Pancreas (tissue), 10 donors: ENCODE measurements at regions not wholly inside any gene's neighbourhood (a gene's known extent, or its start where the extent isn't known, plus 50 kb on each side); places are given as distances from the start of the nearest gene placed in this dataset.
"Not testable (repeated sequence)": the region's sequence is repeated elsewhere in the genome, so short reads cannot be mapped to it uniquely, and the experiment has no call there.

ENCODE experiments used
- ATAC-seq, 4 donors: fragments of 200-7000 bp; cut with Tn5 transposase; one replicate each; pipeline versions ENCODE4 v1.8.0 to v1.9.1; 2020; ENCODE audit warnings: mild to moderate bottlenecking in 4 of 4, moderate library complexity in 4 of 4
- DNase-seq, 6 donors: peaks; one replicate each; pipeline ENCODE4 v3.0.0-alpha.2; 2020
- FAIRE-seq: peaks from 2 replicates; lab custom pipeline; 2012; peaks lifted over from hg19 to GRCh38; lab: Jason Lieb, UNC
- H3K27ac ChIP-seq, 4 donors: fragments of 200-600 bp; sonication (generic); 1 replicate in 3 of 4; 2 replicates in 1 of 4; pipeline versions ENCODE4 v1.5.0 to v1.8.0; 2020
- H3K27me3 ChIP-seq, 4 donors: fragments of 200-600 bp; one replicate each; pipeline ENCODE4 v1.8.0; 2021
- H3K36me3 ChIP-seq, 3 donors: fragments of 200-600 bp; sonication (generic) in 1 of 3; one replicate each; pipeline versions ENCODE4 v1.5.0 to v1.8.0; 2020 to 2021
- H3K4me1 ChIP-seq, 3 donors: fragments of 200-600 bp; one replicate each; pipeline ENCODE4 v1.8.0; 2021
- H3K4me3 ChIP-seq, 4 donors: fragments of 200-600 bp; sonication (generic) in 2 of 4; one replicate each; pipeline versions ENCODE4 v1.5.0 to v1.8.0; 2020 to 2021
- H3K9me3 ChIP-seq, 4 donors: fragments of 200-600 bp; one replicate each; pipeline ENCODE4 v1.8.0; 2021
- WGBS, 2 donors: extraction: QIAGEN DNeasy Blood & Tissue Kit; methylation state at CpG; one replicate each; pipeline ENCODE4 v1.1.7; 2013; 5-methylcytosine and 5-hydroxymethylcytosine counted together
- intact Hi-C, 3 donors: fragments of 100-400 bp; cut with DNase I; formaldehyde crosslinking; loops; one replicate each; pipeline versions ENCODE4 v1.11.1 to v1.14.2; 2022
- TF ChIP-seq, protein P1 (sequence below), 4 donors: fragments of 200-600 bp; sonication (generic) in 3 of 4; IDR thresholded peaks; one replicate each; pipeline versions ENCODE4 v1.5.0 to v1.8.0; 2021; ENCODE audit warnings: antibody characterized with exemption in 4 of 4
- donor health status: healthy with polysubstance abuse.
- donor health status: DM: no; HTN: no; CAD: no; lungs with moderate emphysema.
- donor health status: DM: no; HTN: no; CAD: no.
- donor health status: control.
- donor health status: control.
- donor health status: Bipolar disorder and iron deficiency.
- donor health status: DM: yes; HTN: yes; CAD: no.
- donor health status: DM: no; HTN: no; CAD: no.
- donor health status: DM: no; HTN: no; CAD: no.
- donor health status: DM: yes; HTN: yes; CAD: no.

DNA sequence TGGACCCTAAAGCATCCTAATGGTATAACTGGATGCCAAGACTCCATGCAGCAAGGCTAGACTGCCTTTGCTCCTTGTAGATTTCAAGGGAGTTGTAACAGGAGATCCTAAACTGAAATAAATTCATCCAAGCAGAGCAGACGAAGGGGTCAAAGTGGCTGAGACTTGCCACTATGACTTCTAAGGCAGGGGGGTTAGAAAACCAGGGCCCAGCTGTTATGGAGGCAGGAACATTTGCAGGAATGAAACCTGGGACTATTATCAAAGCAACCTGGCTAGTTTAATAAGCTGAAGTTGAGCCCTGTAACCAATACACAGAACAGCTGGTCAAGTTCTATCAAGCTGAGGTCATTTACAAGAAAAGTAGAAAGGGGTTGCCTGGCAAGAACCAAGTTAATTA is 122.2 kb upstream of the TRPC6 start:
- Histone ChIP-seq H3K27me3 (no peaks in the 10 kb centered on the region), H3K36me3 (no peaks in the 10 kb centered on the region), H3K4me1 (no peaks in the 10 kb centered on the region), H3K9me3 (no peaks in the 10 kb centered on the region), H3K4me3 (no peak overlapping the region), H3K27ac (no peak overlapping the region)
- FAIRE-seq (no peak), ATAC-seq (no peak), DNase-seq (no peak)
- WGBS, 2 donors = 59 to 67% methylated on average over 1 of the region's 1 CpG
- TF ChIP-seq, protein P1, sequence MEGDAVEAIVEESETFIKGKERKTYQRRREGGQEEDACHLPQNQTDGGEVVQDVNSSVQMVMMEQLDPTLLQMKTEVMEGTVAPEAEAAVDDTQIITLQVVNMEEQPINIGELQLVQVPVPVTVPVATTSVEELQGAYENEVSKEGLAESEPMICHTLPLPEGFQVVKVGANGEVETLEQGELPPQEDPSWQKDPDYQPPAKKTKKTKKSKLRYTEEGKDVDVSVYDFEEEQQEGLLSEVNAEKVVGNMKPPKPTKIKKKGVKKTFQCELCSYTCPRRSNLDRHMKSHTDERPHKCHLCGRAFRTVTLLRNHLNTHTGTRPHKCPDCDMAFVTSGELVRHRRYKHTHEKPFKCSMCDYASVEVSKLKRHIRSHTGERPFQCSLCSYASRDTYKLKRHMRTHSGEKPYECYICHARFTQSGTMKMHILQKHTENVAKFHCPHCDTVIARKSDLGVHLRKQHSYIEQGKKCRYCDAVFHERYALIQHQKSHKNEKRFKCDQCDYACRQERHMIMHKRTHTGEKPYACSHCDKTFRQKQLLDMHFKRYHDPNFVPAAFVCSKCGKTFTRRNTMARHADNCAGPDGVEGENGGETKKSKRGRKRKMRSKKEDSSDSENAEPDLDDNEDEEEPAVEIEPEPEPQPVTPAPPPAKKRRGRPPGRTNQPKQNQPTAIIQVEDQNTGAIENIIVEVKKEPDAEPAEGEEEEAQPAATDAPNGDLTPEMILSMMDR (IDR thresholded peaks at IDR 0.05) = no peak
- intact Hi-C loops = no loop called here

DNA sequence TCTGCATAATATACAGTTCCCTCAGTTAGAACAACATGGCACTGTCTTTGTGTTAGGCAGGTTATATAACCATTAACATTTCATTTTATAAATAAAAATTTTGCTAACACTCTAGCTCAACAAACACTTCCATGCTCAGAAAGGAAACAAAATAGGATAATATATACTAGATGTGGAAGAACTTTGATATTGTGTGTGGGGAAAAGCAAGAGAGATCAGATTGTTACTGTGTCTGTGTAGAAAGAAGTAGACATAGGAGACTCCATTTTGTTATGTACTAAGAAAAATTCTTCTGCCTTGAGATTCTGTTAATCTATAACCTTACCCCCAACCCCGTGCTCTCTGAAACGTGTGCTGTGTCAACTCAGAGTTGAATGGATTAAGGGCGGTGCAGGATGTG is 111.1 kb upstream of the TRPC6 start:
- H3K9me3 ChIP-seq, FAIRE-seq, H3K4me1 ChIP-seq, H3K36me3 ChIP-seq, ATAC-seq, intact Hi-C loops, H3K27me3 ChIP-seq, H3K27ac ChIP-seq, H3K4me3 ChIP-seq, DNase-seq: not testable (repeated sequence)
- no CpG with 5 or more reads among the region's 3 CpGs for WGBS, 2 donors

DNA sequence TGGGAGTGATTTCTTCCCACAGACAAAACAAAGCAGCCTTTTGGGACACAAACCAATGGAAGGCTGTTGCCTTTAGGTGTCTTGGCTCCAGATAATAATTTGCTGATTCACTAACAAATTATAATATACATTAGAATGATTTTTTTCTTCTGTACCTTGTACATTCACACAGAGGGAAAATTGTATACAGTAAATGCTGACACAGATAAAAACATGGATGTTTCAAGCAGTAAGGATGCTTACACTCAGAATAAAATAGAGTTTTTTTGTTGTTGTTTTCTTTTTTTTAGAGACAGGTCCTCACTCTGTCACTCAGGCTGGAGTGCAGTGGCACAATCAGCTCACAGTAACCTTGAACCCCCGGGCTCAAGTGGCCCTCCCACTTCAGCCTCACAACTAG is 109.2 kb upstream of the TRPC6 start:
- no peak for DNase-seq
- H3K4me3 ChIP-seq = no peak overlapping the region
- no peak for ATAC-seq

DNA sequence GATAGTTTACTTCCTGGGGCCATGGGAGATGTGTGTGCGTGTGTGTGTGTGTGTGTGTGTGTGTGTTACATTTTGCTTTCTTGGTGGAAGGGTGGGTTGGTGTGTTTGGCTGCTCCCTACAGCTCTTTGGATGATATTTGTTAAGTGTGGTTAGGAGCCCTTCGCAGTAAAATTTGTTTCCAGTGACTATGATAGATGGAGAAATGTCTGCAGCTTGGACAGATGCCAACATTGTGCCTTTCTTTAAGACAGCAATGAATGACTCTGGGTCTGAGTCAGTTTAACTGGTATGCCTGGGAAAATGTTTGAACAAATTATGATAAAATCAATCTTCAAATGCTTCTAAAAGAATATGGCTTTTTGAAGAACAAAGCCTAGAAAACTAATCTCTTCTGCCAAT is 102.7 kb upstream of the TRPC6 start:
- no peak for DNase-seq
- FAIRE-seq = no peak
- Histone ChIP-seq H3K4me1 (no peaks in the 10 kb centered on the region), H3K27ac (no peak overlapping the region), H3K36me3 (no peaks in the 10 kb centered on the region), H3K9me3 (no peaks in the 10 kb centered on the region), H3K27me3 (no peaks in the 10 kb centered on the region), H3K4me3 (no peak overlapping the region)
- intact Hi-C loops = no loop called here
- no peak for ATAC-seq
- TF ChIP-seq, protein P1 (IDR thresholded peaks at IDR 0.05) = no peak
- WGBS, 2 donors = 4 to 14% methylated on average over 2 of the region's 2 CpGs

More for the DNA sequence above, 109.2 kb upstream of the TRPC6 start:
- H3K9me3 ChIP-seq = no peaks in the 10 kb centered on the region
- TF ChIP-seq, protein P1 (IDR thresholded peaks at IDR 0.05) = no peak
- FAIRE-seq = no peak
- no peak overlapping the region for H3K27ac ChIP-seq
- intact Hi-C loops = no loop called here
- no peaks in the 10 kb centered on the region for H3K36me3 ChIP-seq
- 15 to 21% methylated on average over 1 of the region's 1 CpG for WGBS, 2 donors
- H3K4me1 ChIP-seq = no peaks in the 10 kb centered on the region
- no peaks in the 10 kb centered on the region for H3K27me3 ChIP-seq

DNA sequence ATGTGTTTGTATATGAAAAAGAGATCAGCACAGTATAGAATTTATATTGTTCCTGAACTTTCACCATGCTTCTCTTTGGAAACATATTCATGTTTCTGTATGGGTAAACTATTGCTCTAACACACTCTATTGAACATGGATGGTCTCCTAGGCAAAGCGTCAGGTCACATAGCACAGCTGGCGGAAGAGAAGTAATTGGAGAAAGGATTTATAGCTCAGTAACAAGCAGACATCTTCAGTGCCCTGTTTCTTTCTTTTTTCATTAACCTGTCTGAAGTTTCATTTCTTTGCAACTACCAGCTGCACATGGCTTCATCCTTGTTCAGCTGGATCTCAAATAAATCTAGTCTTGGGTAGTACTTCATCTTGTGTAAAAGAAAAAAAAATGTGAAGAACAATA is 84.4 kb upstream of the TRPC6 start:
- Histone ChIP-seq H3K27me3 (no peaks in the 10 kb centered on the region), H3K9me3 (no peaks in the 10 kb centered on the region), H3K4me3 (no peak overlapping the region), H3K4me1 (no peaks in the 10 kb centered on the region), H3K36me3 (no peaks in the 10 kb centered on the region), H3K27ac (no peak overlapping the region)
- intact Hi-C loops = no loop called here
- DNase-seq (no peak), FAIRE-seq (no peak), ATAC-seq (no peak)
- TF ChIP-seq, protein P1 (IDR thresholded peaks at IDR 0.05) = no peak
- WGBS, 2 donors = 59 to 67% methylated on average over 2 of the region's 2 CpGs

DNA sequence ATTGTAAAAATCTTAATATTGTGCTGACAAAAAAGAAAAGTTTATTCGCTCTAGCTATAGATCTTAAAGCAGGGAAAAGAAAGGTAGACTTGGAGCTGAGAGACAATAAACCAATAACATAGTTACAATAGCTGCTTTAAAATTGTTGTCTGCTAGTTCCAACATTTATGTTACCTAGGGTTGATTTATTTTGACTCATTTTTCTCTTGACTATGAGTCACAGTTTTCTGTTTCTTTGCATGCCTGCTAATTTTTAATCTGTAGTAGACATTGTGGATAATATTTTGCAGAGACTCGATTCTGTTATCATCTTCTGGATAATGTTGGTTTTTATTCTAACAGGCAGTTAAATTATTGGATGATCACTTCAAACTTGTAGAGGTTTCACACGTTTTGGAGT is 83.1 kb upstream of the TRPC6 start:
- intact Hi-C loops = no loop called here
- no peak for ATAC-seq

More for the DNA sequence above, 83.1 kb upstream of the TRPC6 start:
- Histone ChIP-seq H3K9me3 (no peaks in the 10 kb centered on the region), H3K4me3 (no peak overlapping the region), H3K27me3 (no peaks in the 10 kb centered on the region), H3K36me3 (no peaks in the 10 kb centered on the region), H3K27ac (no peak overlapping the region), H3K4me1 (no peaks in the 10 kb centered on the region)
- DNase-seq (no peak), FAIRE-seq (no peak)
- 33 to 38% methylated on average over 3 of the region's 3 CpGs for WGBS, 2 donors
- TF ChIP-seq, protein P1 (IDR thresholded peaks at IDR 0.05) = no peak
